Tibial nerve (tissue), 4 donors: ENCODE measurements at regions not wholly inside any gene's neighbourhood (a gene's known extent, or its start where the extent isn't known, plus 50 kb on each side); places are given as distances from the start of the nearest gene placed in this dataset.

Experiments used
- DNase-seq, 2 donors: peaks; one replicate each; pipeline ENCODE4 v3.0.0-alpha.2; 2019; ENCODE audit warnings: low spot score in 2 of 2
- H3K27ac ChIP-seq, 4 donors: fragments of 200-600 bp; sonication (generic) in 3 of 4; one replicate each; pipeline ENCODE4 v1.5.1; 2017 to 2019; ENCODE audit warnings: mild to moderate bottlenecking in 1 of 4
- H3K27me3 ChIP-seq, 2 donors: fragments of 200-600 bp; sonication (generic) in 1 of 2; one replicate each; pipeline versions ENCODE4 v1.5.1 to v1.6.0; 2017 to 2019
- H3K36me3 ChIP-seq, 3 donors: fragments of 200-600 bp; sonication (generic); one replicate each; pipeline ENCODE4 v1.5.1; 2018 to 2019
- H3K4me1 ChIP-seq, 4 donors: fragments of 200-600 bp; sonication (generic) in 3 of 4; one replicate each; pipeline ENCODE4 v1.5.1; 2017 to 2019
- H3K4me3 ChIP-seq, 4 donors: fragments of 200-600 bp; sonication (generic) in 3 of 4; one replicate each; pipeline ENCODE4 v1.5.1; 2017 to 2019; ENCODE audit warnings: mild to moderate bottlenecking in 1 of 4, moderate library complexity in 1 of 4
- H3K9me3 ChIP-seq, 4 donors: fragments of 200-600 bp; sonication (generic) in 3 of 4; one replicate each; pipeline ENCODE4 v1.5.1; 2017 to 2019
- EP300 ChIP-seq, 2 donors: sonication (generic); formaldehyde crosslinking; IDR thresholded peaks; one replicate each; pipeline ENCODE4 v1.6.1; 2017; ENCODE audit warnings: antibody characterized with exemption in 2 of 2, mild to moderate bottlenecking in 1 of 2
- POLR2A ChIP-seq, 2 donors: fragments of 450-650 bp; IDR thresholded peaks; one replicate each; pipeline ENCODE4 v1.6.1; 2017; ENCODE audit warnings: antibody characterized with exemption in 2 of 2, mild to moderate bottlenecking in 2 of 2, moderate library complexity in 2 of 2
- WGBS, 2 donors: methylation state at CpG; one replicate each; pipeline ENCODE4 v1.1.5; 2018; 5-methylcytosine and 5-hydroxymethylcytosine counted together
- TF ChIP-seq, protein P1 (sequence below), 5 experiments: fragments of 200-600 bp in 3 of 5; fragments of 450-650 bp in 2 of 5; sonication (generic) in 3 of 5; IDR thresholded peaks; one replicate each; pipeline ENCODE4 v1.5.1; 2016 to 2019; ENCODE audit warnings: antibody characterized with exemption in 5 of 5, mild to moderate bottlenecking in 3 of 5, moderate library complexity in 2 of 5

- Histone ChIP-seq H3K27ac (no peak overlapping the region), H3K36me3 (no peaks in the 10 kb centered on the region), H3K4me3 (no peak overlapping the region), H3K9me3 (no peaks in the 10 kb centered on the region), H3K27me3 (peaks cover 0 to 74% of the 10 kb centered on the region in 2 donors), H3K4me1 (peaks cover 0 to 29% (median 0%) of the 10 kb centered on the region in 4 donors)
- TF ChIP-seq POLR2A (IDR thresholded peaks at IDR 0.05) (no peak), EP300 (IDR thresholded peaks at IDR 0.05) (no peak)
- TF ChIP-seq, protein P1, sequence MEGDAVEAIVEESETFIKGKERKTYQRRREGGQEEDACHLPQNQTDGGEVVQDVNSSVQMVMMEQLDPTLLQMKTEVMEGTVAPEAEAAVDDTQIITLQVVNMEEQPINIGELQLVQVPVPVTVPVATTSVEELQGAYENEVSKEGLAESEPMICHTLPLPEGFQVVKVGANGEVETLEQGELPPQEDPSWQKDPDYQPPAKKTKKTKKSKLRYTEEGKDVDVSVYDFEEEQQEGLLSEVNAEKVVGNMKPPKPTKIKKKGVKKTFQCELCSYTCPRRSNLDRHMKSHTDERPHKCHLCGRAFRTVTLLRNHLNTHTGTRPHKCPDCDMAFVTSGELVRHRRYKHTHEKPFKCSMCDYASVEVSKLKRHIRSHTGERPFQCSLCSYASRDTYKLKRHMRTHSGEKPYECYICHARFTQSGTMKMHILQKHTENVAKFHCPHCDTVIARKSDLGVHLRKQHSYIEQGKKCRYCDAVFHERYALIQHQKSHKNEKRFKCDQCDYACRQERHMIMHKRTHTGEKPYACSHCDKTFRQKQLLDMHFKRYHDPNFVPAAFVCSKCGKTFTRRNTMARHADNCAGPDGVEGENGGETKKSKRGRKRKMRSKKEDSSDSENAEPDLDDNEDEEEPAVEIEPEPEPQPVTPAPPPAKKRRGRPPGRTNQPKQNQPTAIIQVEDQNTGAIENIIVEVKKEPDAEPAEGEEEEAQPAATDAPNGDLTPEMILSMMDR (IDR thresholded peaks at IDR 0.05): no peak
- no peak for DNase-seq
- 68 to 77% methylated on average over 9 of the region's 9 CpGs for WGBS, 2 donors
These were observed 202.0 kb upstream of the ZNF184 start for GRCh38 chr6:27674882-27675281.

DNA sequence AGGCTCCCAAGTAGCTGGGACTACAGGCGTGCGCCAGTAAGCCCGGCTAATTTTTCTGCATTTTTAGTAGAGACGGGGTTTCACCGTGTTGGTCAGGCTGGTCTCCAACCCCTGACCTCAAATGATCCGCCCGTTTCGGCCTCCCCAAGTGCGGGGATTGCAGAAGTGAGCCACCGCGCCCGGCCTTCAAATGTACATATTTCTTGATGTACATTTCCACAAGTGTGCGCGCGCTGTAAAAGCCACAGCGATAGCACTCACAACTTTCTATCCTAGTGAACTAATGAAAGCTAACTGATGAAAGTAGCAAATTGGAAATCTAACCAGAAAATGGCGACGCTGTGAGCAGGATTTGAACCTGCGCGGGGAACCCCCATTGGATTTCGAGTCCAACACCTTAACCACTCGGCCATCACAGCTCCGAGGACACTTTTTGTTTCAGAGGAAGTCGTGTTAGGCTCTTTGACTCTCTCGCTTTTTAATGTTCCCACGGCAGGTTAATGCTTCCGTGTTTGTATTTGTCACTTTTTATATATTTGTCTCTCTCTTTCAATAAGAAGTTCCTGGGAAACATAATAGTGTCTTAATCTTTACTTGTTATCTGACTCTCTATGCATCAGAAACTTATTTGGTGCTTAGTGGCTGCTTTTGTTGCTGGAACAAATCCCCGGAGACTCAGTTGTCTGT is 199.4 kb upstream of the ZNF184 start:
- H3K4me1 ChIP-seq: peaks cover 0 to 49% (median 0%) of the 10 kb centered on the region in 4 donors
- H3K9me3 ChIP-seq: no peaks in the 10 kb centered on the region
- H3K27me3 ChIP-seq: peaks cover 0 to 79% of the 10 kb centered on the region in 2 donors
- H3K27ac ChIP-seq: no peak overlapping the region
- 3% methylated on average over 27 to 28 of the region's 28 CpGs for WGBS, 2 donors
- H3K36me3 ChIP-seq: no peaks in the 10 kb centered on the region
- TF ChIP-seq, protein P1 (IDR thresholded peaks at IDR 0.05): no peak
- TF ChIP-seq EP300 (IDR thresholded peaks at IDR 0.05): no peak
- no peak for TF ChIP-seq POLR2A (IDR thresholded peaks at IDR 0.05)
- no peak for DNase-seq
- peak overlapping the region in 1 of 4 donors; percentile 1 for H3K4me3 ChIP-seq

- H3K27me3 ChIP-seq: peaks cover 0 to 79% of the 10 kb centered on the region in 2 donors
These were observed 196.9 kb upstream of the ZNF184 start for GRCh38 chr6:27669624-27670301.

DNA sequence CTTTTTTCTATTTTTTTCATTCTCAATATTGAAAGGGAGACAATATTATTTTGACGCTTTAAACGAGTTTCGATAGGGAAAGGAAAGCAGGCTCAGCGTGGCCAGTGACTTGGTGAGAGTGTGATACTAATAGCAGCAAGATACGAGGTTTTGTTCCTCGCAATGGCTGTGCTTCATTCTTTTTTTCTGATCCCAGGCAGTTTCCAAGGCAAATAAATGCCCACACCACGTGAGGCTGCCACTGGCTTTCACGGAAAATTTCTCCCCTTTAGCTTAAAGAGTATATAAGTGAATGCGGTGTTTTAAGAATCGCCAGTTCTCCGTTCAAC is 196.4 kb upstream of the ZNF184 start:
- peaks cover 0 to 52% (median 0%) of the 10 kb centered on the region in 4 donors for H3K4me1 ChIP-seq
- H3K4me3 ChIP-seq: peak overlapping the region in 3 of 4 donors; percentile 3 to 32 (median 4)
- TF ChIP-seq POLR2A (IDR thresholded peaks at IDR 0.05) (no peak), EP300 (IDR thresholded peaks at IDR 0.05) (no peak)
- TF ChIP-seq, protein P1 (IDR thresholded peaks at IDR 0.05): no peak
- no peak overlapping the region for H3K27ac ChIP-seq
- WGBS, 2 donors: 9 to 12% methylated on average over 11 of the region's 11 CpGs
- H3K27me3 ChIP-seq: peaks cover 0 to 74% of the 10 kb centered on the region in 2 donors
- H3K36me3 ChIP-seq: no peaks in the 10 kb centered on the region
- no peak for DNase-seq
- H3K9me3 ChIP-seq: no peaks in the 10 kb centered on the region

More at GRCh38 chr6:27669624-27670301, 196.9 kb upstream of the ZNF184 start:
- Histone ChIP-seq H3K4me1 (peaks cover 0 to 52% (median 0%) of the 10 kb centered on the region in 4 donors), H3K9me3 (no peaks in the 10 kb centered on the region), H3K36me3 (no peaks in the 10 kb centered on the region), H3K27ac (no peak overlapping the region), H3K4me3 (peak overlapping the region in 3 of 4 donors; percentile 3 to 32 (median 4))
- no peak for DNase-seq
- TF ChIP-seq POLR2A (IDR thresholded peaks at IDR 0.05) (no peak), EP300 (IDR thresholded peaks at IDR 0.05) (no peak)
- TF ChIP-seq, protein P1 (IDR thresholded peaks at IDR 0.05): no peak
- WGBS, 2 donors: 14 to 19% methylated on average over 18 of the region's 18 CpGs
